Muscle of leg (tissue), 3 donors: ENCODE measurements at regions not wholly inside any gene's neighbourhood (a gene's known extent, or its start where the extent isn't known, plus 50 kb on each side); places are given as distances from the start of the nearest gene placed in this dataset.
"Not testable (repeated sequence)": the region's sequence is repeated elsewhere in the genome, so short reads cannot be mapped to it uniquely, and the experiment has no call there.

Source experiments
- DNase-seq: peaks from one replicate; pipeline ENCODE4 v3.0.0; 2013
- H3K27ac ChIP-seq: one replicate; pipeline ENCODE4 v1.5.1; 2013; ENCODE audit warnings: mild to moderate bottlenecking, low read length, control low read depth
- H3K27me3 ChIP-seq: one replicate; pipeline ENCODE4 v1.6.1; 2013; ENCODE audit warnings: low read length; ENCODE audit not compliant: control insufficient read depth, insufficient read depth
- H3K36me3 ChIP-seq: one replicate; pipeline ENCODE4 v1.6.1; 2013; ENCODE audit warnings: low read length; ENCODE audit not compliant: control insufficient read depth, insufficient read depth
- H3K4me1 ChIP-seq: one replicate; pipeline ENCODE4 v1.6.1; 2013; ENCODE audit warnings: low read length; ENCODE audit not compliant: control insufficient read depth, insufficient read depth
- H3K4me3 ChIP-seq: one replicate; pipeline ENCODE4 v1.5.1; 2013; ENCODE audit warnings: low read length, control low read depth
- H3K9me3 ChIP-seq: replicated peaks from 2 replicates; pipeline ENCODE4 v1.6.1; 2013; ENCODE audit warnings: low read depth, low read length; ENCODE audit not compliant: control insufficient read depth
- WGBS: methylation state at CpG from one replicate; pipeline ENCODE4 v1.1.5; 2013; ENCODE audit warnings: missing lambda C conversion rate; ENCODE audit not compliant: insufficient coverage; 5-methylcytosine and 5-hydroxymethylcytosine counted together

GRCh38 chr16:88202856-88203681 is 179.7 kb upstream of the ZNF469 start:
- H3K36me3 ChIP-seq, H3K9me3 ChIP-seq, H3K27ac ChIP-seq, DNase-seq, H3K4me3 ChIP-seq, H3K27me3 ChIP-seq: not testable (repeated sequence)
- H3K4me1 ChIP-seq = peaks cover 12% of the 10 kb centered on the region
- 88% methylated on average over 22 of the region's 37 CpGs for WGBS

DNA sequence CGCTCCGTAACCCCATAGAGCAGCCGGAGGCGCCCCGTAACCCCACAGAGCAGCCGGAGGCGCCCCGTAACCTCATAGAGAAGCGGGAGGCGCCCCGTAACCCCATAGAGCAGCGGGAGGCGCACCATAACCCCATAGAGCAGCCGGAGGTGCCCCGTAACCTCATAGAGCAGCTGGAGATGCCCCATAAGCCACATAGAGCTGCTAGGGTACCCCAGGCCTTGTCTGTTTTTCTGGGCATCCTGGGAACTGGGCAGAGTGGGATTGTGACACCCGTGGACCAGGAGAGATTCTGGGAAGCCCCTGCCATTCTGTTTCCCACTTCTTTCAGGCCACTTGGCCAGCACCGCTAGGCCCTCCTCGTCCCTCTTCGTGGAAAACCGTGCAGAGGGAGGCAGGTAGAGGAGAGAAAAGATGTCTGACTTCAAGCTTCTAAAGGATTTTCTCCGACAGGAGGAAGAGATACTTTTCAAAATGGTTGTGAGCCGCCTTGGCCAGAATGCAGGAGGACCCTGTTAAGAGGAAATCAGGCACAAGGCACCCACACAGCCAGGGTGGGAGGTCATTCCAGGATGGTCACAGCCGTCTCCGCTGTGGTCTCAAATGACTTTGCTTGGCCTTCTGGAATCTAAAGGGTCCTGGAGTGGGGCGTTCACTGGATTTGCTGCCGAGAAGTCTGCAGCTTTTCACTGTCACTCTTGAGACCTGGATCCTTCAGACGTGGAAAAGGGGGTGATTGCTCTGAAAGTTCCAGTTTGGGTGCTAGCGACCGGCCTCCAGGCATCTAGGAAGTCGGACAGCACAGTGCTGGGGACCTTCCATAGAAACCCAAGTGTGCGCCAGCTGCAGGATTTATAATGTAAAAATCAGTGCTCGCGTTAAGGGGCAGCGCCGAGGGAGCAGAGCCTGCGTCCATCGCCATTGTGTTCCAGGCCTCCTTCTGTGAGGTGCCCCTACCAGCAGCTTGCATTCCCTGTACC is 178.3 kb upstream of the ZNF469 start:
- WGBS = 82% methylated on average over 17 of the region's 37 CpGs
- not testable (repeated sequence) for H3K4me3 ChIP-seq, H3K27me3 ChIP-seq, H3K9me3 ChIP-seq, DNase-seq, H3K36me3 ChIP-seq
- peaks cover 12% of the 10 kb centered on the region for H3K4me1 ChIP-seq
- H3K27ac ChIP-seq = peak overlapping the region; percentile 13

- WGBS = 77% methylated on average over 14 of the region's 17 CpGs
- not testable (repeated sequence) for H3K27me3 ChIP-seq, H3K9me3 ChIP-seq, H3K4me3 ChIP-seq, H3K36me3 ChIP-seq, H3K4me1 ChIP-seq
- peak; percentile 52 for DNase-seq
- peak overlapping the region; percentile 47 for H3K27ac ChIP-seq
Observed at GRCh38 chr16:88205482-88205881, 177.3 kb upstream of the ZNF469 start.

GRCh38 chr16:88206006-88206405 is 176.8 kb upstream of the ZNF469 start:
- WGBS = 72% methylated on average over 7 of the region's 16 CpGs
- not testable (repeated sequence) for H3K4me1 ChIP-seq, DNase-seq

GRCh38 chr16:88206516-88206915 is 176.2 kb upstream of the ZNF469 start:
- not testable (repeated sequence) for H3K4me1 ChIP-seq, DNase-seq, H3K4me3 ChIP-seq, H3K27me3 ChIP-seq, H3K27ac ChIP-seq, H3K9me3 ChIP-seq, H3K36me3 ChIP-seq
- 82% methylated on average over 4 of the region's 22 CpGs for WGBS

More at GRCh38 chr16:88206006-88206405, 176.8 kb upstream of the ZNF469 start:
- H3K27ac ChIP-seq = peak overlapping the region; percentile 20
- H3K4me3 ChIP-seq, H3K27me3 ChIP-seq, H3K36me3 ChIP-seq, H3K9me3 ChIP-seq: not testable (repeated sequence)

DNA sequence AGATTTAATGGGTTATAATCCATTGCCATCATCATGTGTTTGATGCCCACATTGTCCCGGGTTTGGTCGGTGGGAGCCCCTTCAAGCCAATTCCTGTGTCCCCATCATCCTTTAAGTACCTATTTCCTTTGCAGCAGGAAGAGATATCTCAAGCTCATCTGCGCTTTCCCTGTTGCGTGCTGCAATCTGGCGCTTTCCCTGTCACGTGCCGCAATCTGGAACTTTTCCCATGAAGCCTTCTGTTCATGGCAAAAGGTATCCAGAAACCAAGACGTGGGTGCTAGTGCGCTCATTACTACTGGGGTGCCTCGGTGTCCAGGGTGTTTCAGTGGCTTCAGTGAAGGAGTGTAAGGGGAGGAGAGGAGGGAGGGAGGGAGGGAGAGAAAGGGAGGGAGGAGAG is 174.6 kb upstream of the ZNF469 start:
- H3K27me3 ChIP-seq = peaks cover 2% of the 10 kb centered on the region
- 79% methylated on average over 10 of the region's 10 CpGs for WGBS
- H3K36me3 ChIP-seq = no peaks in the 10 kb centered on the region
- H3K4me3 ChIP-seq = no peak overlapping the region
- H3K4me1 ChIP-seq = no peaks in the 10 kb centered on the region
- no peaks in the 10 kb centered on the region for H3K9me3 ChIP-seq
- DNase-seq = no peak
- H3K27ac ChIP-seq = no peak overlapping the region

GRCh38 chr16:88208776-88209175 is 174.0 kb upstream of the ZNF469 start:
- not testable (repeated sequence) for H3K27ac ChIP-seq, H3K4me1 ChIP-seq, H3K36me3 ChIP-seq, DNase-seq, H3K9me3 ChIP-seq, H3K27me3 ChIP-seq, H3K4me3 ChIP-seq
- WGBS = no CpG with 5 or more reads among the region's 5 CpGs

DNA sequence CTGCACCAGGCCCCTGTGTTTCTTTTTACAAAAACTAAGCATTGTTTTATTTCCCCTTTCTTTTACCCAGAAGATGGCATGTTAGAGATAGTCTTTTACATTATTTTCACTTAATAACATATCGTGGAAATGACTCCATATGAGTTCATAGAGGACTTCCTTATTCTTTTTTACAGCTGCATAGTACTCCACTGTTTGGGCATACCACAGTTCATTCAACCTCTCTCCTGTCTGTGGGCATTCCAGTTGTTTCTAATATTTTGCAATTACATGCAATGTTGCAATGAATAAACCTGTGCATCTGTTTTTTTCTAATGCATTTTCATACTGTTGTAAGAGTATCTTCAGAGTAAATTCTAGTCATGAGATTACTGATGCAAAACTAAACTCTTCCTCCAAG is 173.2 kb upstream of the ZNF469 start:
- H3K27me3 ChIP-seq, H3K9me3 ChIP-seq, H3K4me1 ChIP-seq, DNase-seq, H3K4me3 ChIP-seq, H3K27ac ChIP-seq, H3K36me3 ChIP-seq: not testable (repeated sequence)
- WGBS = no CpG with 5 or more reads among the region's 1 CpG

GRCh38 chr16:88213937-88214336 is 168.8 kb upstream of the ZNF469 start:
- not testable (repeated sequence) for H3K4me1 ChIP-seq, H3K27me3 ChIP-seq, H3K27ac ChIP-seq, H3K4me3 ChIP-seq, DNase-seq, H3K36me3 ChIP-seq, H3K9me3 ChIP-seq
- no CpG with 5 or more reads among the region's 5 CpGs for WGBS

DNA sequence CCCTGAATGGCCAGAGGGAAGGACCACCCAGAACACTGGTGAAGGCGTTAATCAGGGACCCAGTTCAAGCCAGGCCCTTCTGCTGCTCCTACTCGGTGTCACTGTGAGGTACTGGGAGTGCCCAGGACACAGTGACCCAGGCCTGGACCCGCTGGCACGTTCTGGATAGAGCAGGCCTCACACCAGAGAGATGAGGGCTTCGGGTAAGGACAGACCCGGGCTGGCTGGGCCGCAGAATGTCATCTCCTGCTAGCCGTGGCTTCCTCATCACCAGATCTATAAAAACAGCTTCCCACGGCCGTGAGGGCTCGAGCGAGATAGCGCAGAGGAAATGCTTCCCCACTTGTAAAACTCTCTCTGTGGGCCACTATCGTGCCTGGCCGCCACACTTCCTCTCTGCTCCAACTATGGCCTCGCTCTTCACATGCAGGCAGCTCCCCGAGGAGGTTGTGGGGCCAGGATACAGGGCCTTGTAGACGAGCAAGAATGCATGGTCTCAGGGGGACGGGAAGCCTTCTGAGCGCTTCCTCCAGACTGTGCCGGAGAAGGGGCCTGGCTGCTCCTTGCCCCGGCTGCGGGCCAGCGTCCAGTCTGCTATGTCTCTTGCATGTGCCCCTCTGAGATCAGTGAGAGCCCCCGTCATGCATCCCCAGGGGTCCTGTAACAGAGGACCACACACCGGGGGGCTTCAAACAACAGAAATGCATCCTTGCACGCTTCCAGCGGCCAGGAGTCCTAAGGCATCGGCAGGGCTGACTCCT is 161.6 kb upstream of the ZNF469 start:
- not testable (repeated sequence) for H3K36me3 ChIP-seq, H3K9me3 ChIP-seq, H3K27me3 ChIP-seq, H3K4me3 ChIP-seq
- WGBS = 31% methylated on average over 23 of the region's 29 CpGs
- peak overlapping the region; percentile 47 for H3K27ac ChIP-seq
- peaks cover 16% of the 10 kb centered on the region for H3K4me1 ChIP-seq
- peak; percentile 53 for DNase-seq
